HepG2 (cell line): ENCODE measurements at regions not wholly inside any gene's neighbourhood (a gene's known extent, or its start where the extent isn't known, plus 50 kb on each side); places are given as distances from the start of the nearest gene placed in this dataset.

ENCODE experiments used
- ATAC-seq: fragments of 200-7000 bp; cut with Tn5 transposase; 3 replicates; pipeline ENCODE4 v1.9.1; 2020; ENCODE audit warnings: mild to moderate bottlenecking, moderate library complexity
- BruUV-seq: library from RNA; stranded (reverse); fragments of 400-500 nt; replicated peaks from 2 replicates; lab custom pipeline; 2021; lab: Mats Ljungman, UMichigan
- CTCF ChIA-PET: fragments of 300-600 bp; formaldehyde crosslinking; extraction: SDS; loops from one replicate; lab custom pipeline; 2021; ENCODE audit warnings: low total read pairs, inconsistent platforms, low intra/inter-chr PET ratio; lab: Yijun Ruan, JAX
- POLR2A ChIA-PET: fragments of 350-600 bp; sonication (Branson Sonifier 250); formaldehyde crosslinking; loops from one replicate; lab custom pipeline; 2020; ENCODE audit warnings: antibody characterized with exemption, inconsistent platforms; lab: Yijun Ruan, JAX
- DNase-seq: peaks from one replicate; pipeline ENCODE4 v3.0.0-alpha.2; 2015; ENCODE audit warnings: low spot score
- FAIRE-seq: peaks from 3 replicates; lab custom pipeline; 2011; peaks lifted over from hg19 to GRCh38; lab: Jason Lieb, UNC
- H2AFZ ChIP-seq: one replicate; pipeline ENCODE4 v1.6.1; 2011; ENCODE audit warnings: low read length, inconsistent platforms
- H3K27ac ChIP-seq: fragments of 300-600 bp; 3 replicates; pipeline ENCODE4 v1.8.0; 2011; ENCODE audit warnings: mixed run types, mild to moderate bottlenecking, mixed read lengths, low read length, inconsistent platforms; ENCODE audit not compliant: insufficient read depth; ENCODE audit errors: extremely low read length
- H3K27me3 ChIP-seq, 2 experiments: fragments of 200-600 bp in 1 of 2; 2 replicates in 1 of 2; 3 replicates in 1 of 2; pipeline versions ENCODE4 v1.6.0 to v1.8.0; 2011; ENCODE audit warnings: low read length in 2 of 2, mild to moderate bottlenecking in 2 of 2, moderate library complexity in 2 of 2, inconsistent platforms in 1 of 2; ENCODE audit not compliant: insufficient read depth in 2 of 2, control insufficient read depth in 1 of 2
- H3K36me3 ChIP-seq, 2 experiments: fragments of 200-600 bp in 1 of 2; replicated peaks in 1 of 2; 2 replicates in 1 of 2; 3 replicates in 1 of 2; pipeline versions ENCODE4 v1.5.1 to v1.8.0; 2011; ENCODE audit warnings: low read length in 2 of 2, inconsistent platforms in 1 of 2; ENCODE audit not compliant: insufficient read depth in 2 of 2, control insufficient read depth in 1 of 2
- H3K4me1 ChIP-seq: 2 replicates; pipeline ENCODE4 v1.5.1; 2012; ENCODE audit warnings: low read length, inconsistent platforms; ENCODE audit not compliant: insufficient read depth
- H3K4me2 ChIP-seq: 2 replicates; pipeline ENCODE4 v1.6.0; 2011; ENCODE audit warnings: low read depth, low read length, inconsistent platforms
- H3K4me3 ChIP-seq, 3 experiments: fragments of 200-600 bp in 1 of 3; sonication (generic), shearing (Covaris generic) in 1 of 3; replicated peaks in 1 of 3; 2 replicates each; pipeline ENCODE4 v1.5.1; 2011 to 2016; ENCODE audit warnings: low read length in 3 of 3, inconsistent platforms in 2 of 3, low read depth in 2 of 3, mild to moderate bottlenecking in 2 of 3, control low read depth in 1 of 3, mixed read lengths in 1 of 3; ENCODE audit not compliant: insufficient read depth in 1 of 3
- H3K79me2 ChIP-seq: one replicate; pipeline ENCODE4 v1.6.1; 2011; ENCODE audit warnings: low read length, inconsistent platforms; ENCODE audit not compliant: insufficient read depth
- H3K9ac ChIP-seq: 2 replicates; pipeline ENCODE4 v1.6.0; 2011; ENCODE audit warnings: mild to moderate bottlenecking, low read depth, low read length, inconsistent platforms; ENCODE audit not compliant: insufficient read depth
- H3K9me3 ChIP-seq: 2 replicates; pipeline ENCODE4 v1.5.1; 2012; ENCODE audit warnings: mild to moderate bottlenecking, low read length
- H4K20me1 ChIP-seq: 2 replicates; pipeline ENCODE4 v1.6.0; 2011; ENCODE audit warnings: inconsistent platforms, mild to moderate bottlenecking, low read length, moderate library complexity; ENCODE audit not compliant: insufficient read depth
- EEA1 ChIP-seq: sonication (generic); formaldehyde crosslinking; IDR thresholded peaks from 2 replicates; pipeline ENCODE4 v1.5.1; 2020; ENCODE audit warnings: mild to moderate bottlenecking, missing genetic modification reagents, borderline replicate concordance
- ELF3 ChIP-seq: IDR thresholded peaks from 2 replicates; pipeline ENCODE4 v1.6.1; 2016; ENCODE audit warnings: missing genetic modification reagents, missing compliant biosample characterization
- NKX3-1 ChIP-seq: sonication (generic); formaldehyde crosslinking; IDR thresholded peaks from 2 replicates; pipeline ENCODE4 v1.5.0; 2020; ENCODE audit warnings: missing genetic modification reagents
- RBAK ChIP-seq: sonication (generic); formaldehyde crosslinking; IDR thresholded peaks from 2 replicates; pipeline ENCODE4 v1.5.1; 2020; ENCODE audit warnings: mild to moderate bottlenecking, missing genetic modification reagents
- SP1 ChIP-seq, 2 experiments: fragments of 450-650 bp in 1 of 2; sonication (generic) in 1 of 2; formaldehyde crosslinking in 1 of 2; IDR thresholded peaks; 2 replicates each; pipeline versions ENCODE4 v1.4.0 to v1.6.1; 2016 to 2020; ENCODE audit warnings: missing genetic modification reagents in 1 of 2
- SRSF4 ChIP-seq: fragments of 200-400 bp; formaldehyde crosslinking; IDR thresholded peaks from one replicate; pipeline ENCODE4 v1.6.1; 2018; ENCODE audit warnings: mild to moderate bottlenecking, low read depth, low read length, moderate library complexity; ENCODE audit not compliant: poor library complexity, severe bottlenecking
- ZEB1 ChIP-seq: IDR thresholded peaks from 2 replicates; pipeline ENCODE4 v1.6.1; 2012; ENCODE audit warnings: mild to moderate bottlenecking, low read depth, inconsistent platforms; ENCODE audit not compliant: insufficient replicate concordance
- ZNF790 ChIP-seq: sonication (generic); formaldehyde crosslinking; IDR thresholded peaks from 2 replicates; pipeline ENCODE4 v1.8.0; 2022; ENCODE audit warnings: missing genetic modification reagents, mild to moderate bottlenecking, borderline replicate concordance
- WGBS: methylation state at CpG from one replicate; pipeline ENCODE4 v1.1.6; 2017; ENCODE audit warnings: low lambda C conversion rate; 5-methylcytosine and 5-hydroxymethylcytosine counted together
- in situ Hi-C: cut with HindIII; loops from 2 replicates; pipeline ENCODE4 v1.10.0; 2017; ENCODE audit warnings: low pct_unique_long_range_greater_than_20kb; ENCODE audit not compliant: extremely low pct_ligation_motif_present
- intact Hi-C: fragments of 100-400 bp; cut with micrococcal nuclease; formaldehyde crosslinking; loops from one replicate; pipeline ENCODE4 v1.10.0; 2022; ENCODE audit not compliant: unreplicated experiment
- TF ChIP-seq, protein P1 (sequence below): sonication (generic); formaldehyde crosslinking; IDR thresholded peaks from 2 replicates; pipeline ENCODE4 v1.8.0; 2022; ENCODE audit warnings: mild to moderate bottlenecking, missing genetic modification reagents, moderate library complexity
- TF ChIP-seq, protein P2 (sequence below): sonication (generic); formaldehyde crosslinking; IDR thresholded peaks from 2 replicates; pipeline ENCODE4 v1.4.0; 2020; ENCODE audit warnings: mild to moderate bottlenecking, missing genetic modification reagents

DNA sequence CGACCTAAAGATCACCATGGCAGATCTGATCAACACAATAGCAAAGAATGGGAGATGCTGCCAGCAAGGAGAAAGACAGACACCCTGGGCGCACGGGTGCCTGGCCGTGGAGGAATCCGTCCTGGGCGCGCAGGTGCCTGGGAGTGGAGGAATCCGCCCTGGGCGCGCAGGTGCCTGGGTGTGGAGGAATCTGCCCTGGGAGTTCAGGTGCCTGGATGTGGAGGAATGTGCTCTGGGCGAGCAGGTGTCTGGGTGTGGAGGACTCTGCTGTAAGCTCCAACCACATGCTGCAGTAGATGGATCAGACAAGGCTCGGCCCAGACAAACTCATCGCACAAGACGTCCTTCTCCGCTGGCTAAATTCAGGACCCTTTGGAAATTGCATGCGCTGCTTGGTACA is 346.3 kb upstream of the ADARB2 start (continued):
- TF ChIP-seq, protein P1, sequence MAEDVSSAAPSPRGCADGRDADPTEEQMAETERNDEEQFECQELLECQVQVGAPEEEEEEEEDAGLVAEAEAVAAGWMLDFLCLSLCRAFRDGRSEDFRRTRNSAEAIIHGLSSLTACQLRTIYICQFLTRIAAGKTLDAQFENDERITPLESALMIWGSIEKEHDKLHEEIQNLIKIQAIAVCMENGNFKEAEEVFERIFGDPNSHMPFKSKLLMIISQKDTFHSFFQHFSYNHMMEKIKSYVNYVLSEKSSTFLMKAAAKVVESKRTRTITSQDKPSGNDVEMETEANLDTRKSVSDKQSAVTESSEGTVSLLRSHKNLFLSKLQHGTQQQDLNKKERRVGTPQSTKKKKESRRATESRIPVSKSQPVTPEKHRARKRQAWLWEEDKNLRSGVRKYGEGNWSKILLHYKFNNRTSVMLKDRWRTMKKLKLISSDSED (CRISPR knock-in tag): no peak
- TF ChIP-seq ELF3 (CRISPR knock-in tag): no peak

DNA sequence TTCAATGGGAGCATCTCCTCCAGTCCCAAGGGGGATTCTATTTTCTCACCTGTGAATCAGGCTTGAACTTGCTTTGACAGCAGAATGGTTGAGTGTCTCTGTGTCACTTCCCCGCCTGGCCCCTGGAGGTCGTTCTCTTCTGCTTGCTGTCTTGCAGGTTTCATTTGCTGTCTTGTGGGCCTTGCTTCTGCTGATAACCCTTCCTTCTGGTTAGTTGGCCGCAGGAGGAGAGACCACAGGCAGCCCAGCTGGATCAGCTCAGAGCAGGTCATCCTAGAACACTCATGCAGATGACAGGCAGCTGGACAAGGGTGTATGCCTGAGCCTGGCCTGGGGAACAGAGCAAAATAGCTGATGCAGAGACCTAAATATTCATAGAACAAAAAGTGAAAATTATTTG is 344.2 kb upstream of the ADARB2 start:
- peaks cover 25% of the 10 kb centered on the region for H3K4me1 ChIP-seq
- H2AFZ ChIP-seq: no peak overlapping the region
- DNase-seq: no peak
- no peaks in the 10 kb centered on the region for H3K27me3 ChIP-seq
- in situ Hi-C loops (no loop called here), intact Hi-C loops (no loop called here)
- no peak overlapping the region for H3K4me2 ChIP-seq
- no TSS peak for BruUV-seq
- TF ChIP-seq ZEB1 (no peak), ZNF790 (CRISPR knock-in tag) (no peak), RBAK (CRISPR knock-in tag) (no peak), NKX3-1 (CRISPR knock-in tag) (no peak), SRSF4 (no peak), SP1 (IDR thresholded peaks at IDR 0.05) (no peak), SP1 (CRISPR knock-in tag; IDR thresholded peaks at IDR 0.05) (no peak), EEA1 (CRISPR knock-in tag) (no peak)
- TF ChIP-seq, protein P2, sequence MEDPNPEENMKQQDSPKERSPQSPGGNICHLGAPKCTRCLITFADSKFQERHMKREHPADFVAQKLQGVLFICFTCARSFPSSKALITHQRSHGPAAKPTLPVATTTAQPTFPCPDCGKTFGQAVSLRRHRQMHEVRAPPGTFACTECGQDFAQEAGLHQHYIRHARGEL: no peak
- no peak overlapping the region for H3K4me3 ChIP-seq
- 43% methylated on average over 3 of the region's 3 CpGs for WGBS
- H3K36me3 ChIP-seq: no peaks in the 10 kb centered on the region
- ATAC-seq: no peak
- H3K9ac ChIP-seq: no peak overlapping the region
- no peaks in the 10 kb centered on the region for H3K9me3 ChIP-seq
- H3K27ac ChIP-seq: no peak overlapping the region
- CTCF ChIA-PET: no interaction called here
- no peak for FAIRE-seq
- no peaks in the 10 kb centered on the region for H4K20me1 ChIP-seq
- no peaks in the 10 kb centered on the region for H3K79me2 ChIP-seq
- POLR2A ChIA-PET: no interaction called here
